GM12892 (cell line): ENCODE measurements at regions not wholly inside any gene's neighbourhood (a gene's known extent, or its start where the extent isn't known, plus 50 kb on each side); places are given as distances from the start of the nearest gene placed in this dataset.

Experiments used
- POLR2A ChIP-seq: IDR thresholded peaks from 2 replicates; pipeline ENCODE4 v1.6.1; 2011; ENCODE audit warnings: low read depth, low read length, control low read depth
- TAF1 ChIP-seq: IDR thresholded peaks from 2 replicates; pipeline ENCODE4 v1.6.1; 2011; ENCODE audit warnings: low read depth, mild to moderate bottlenecking, control low read depth, low read length, borderline replicate concordance

DNA sequence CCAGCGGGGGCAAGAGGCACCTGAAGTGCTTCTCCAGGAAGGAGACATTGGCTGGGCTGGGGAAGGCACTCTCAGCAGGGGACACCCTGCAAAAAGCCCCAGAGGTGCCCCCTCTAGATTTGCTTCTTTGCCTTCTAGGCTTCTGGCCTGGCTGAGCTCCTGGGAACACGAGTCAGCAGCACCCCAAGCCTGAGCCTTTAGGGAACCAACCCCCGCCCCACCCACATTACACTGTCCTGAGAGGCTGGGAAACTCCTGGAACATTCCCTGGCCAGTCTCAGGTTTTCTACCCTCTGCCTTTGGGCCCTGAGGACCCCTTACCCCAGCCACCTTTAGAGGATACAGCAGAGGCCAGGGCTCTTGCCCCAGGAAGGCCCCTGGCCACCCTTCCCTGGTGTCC, 108.4 kb upstream of the LINGO1 start:
- TF ChIP-seq POLR2A, result no peak
- no peak for TF ChIP-seq TAF1
